LNCAP (cell line): ENCODE measurements at regions not wholly inside any gene's neighbourhood (a gene's known extent, or its start where the extent isn't known, plus 50 kb on each side); places are given as distances from the start of the nearest gene placed in this dataset.

ENCODE experiments used
- TF ChIP-seq, protein P1 (sequence below): fragments of 450-650 bp; IDR thresholded peaks from 2 replicates; pipeline ENCODE4 v1.5.1; 2017; ENCODE audit warnings: mild to moderate bottlenecking

DNA sequence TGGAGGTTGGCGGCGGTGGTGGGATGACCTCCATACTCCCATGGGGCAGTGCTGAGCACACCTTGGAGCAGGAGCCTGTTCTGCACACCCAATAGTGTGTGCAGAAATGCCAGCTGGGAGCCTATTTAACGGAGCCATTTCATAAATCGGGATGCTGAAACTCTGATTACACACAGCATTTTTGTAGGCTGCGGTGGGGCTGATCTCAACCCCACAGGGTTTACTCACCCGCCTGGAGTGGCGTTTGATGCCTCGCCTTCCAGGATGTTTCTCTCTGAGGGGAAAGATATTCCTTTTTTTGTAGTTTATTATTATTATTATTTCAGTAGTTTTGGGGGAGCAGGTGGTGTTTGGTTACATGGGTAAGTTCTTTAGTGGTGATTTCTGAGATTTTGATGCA lies 82.6 kb upstream of the WDR26 start:
- TF ChIP-seq, protein P1, sequence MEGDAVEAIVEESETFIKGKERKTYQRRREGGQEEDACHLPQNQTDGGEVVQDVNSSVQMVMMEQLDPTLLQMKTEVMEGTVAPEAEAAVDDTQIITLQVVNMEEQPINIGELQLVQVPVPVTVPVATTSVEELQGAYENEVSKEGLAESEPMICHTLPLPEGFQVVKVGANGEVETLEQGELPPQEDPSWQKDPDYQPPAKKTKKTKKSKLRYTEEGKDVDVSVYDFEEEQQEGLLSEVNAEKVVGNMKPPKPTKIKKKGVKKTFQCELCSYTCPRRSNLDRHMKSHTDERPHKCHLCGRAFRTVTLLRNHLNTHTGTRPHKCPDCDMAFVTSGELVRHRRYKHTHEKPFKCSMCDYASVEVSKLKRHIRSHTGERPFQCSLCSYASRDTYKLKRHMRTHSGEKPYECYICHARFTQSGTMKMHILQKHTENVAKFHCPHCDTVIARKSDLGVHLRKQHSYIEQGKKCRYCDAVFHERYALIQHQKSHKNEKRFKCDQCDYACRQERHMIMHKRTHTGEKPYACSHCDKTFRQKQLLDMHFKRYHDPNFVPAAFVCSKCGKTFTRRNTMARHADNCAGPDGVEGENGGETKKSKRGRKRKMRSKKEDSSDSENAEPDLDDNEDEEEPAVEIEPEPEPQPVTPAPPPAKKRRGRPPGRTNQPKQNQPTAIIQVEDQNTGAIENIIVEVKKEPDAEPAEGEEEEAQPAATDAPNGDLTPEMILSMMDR: no peak

DNA sequence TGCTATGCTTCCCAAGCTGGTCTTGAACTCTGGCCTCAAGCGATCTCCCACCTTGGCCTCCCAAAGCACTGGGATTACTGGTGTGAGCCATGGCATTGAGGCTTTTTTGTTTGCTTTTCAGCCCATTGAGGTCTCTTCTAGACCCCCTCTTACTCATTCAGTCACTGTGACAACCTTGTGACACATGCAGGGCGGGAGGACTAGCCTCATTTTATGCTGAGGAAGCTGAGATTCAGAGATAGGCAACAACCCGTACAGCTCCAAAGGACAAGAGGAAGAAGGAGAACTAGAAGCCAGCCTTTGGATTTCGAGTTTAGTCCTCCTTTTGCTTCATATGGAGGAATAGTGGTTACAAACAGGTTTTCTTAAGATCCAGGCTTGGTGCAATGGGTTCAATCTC lies 83.9 kb upstream of the WDR26 start:
- TF ChIP-seq, protein P1: no peak

DNA sequence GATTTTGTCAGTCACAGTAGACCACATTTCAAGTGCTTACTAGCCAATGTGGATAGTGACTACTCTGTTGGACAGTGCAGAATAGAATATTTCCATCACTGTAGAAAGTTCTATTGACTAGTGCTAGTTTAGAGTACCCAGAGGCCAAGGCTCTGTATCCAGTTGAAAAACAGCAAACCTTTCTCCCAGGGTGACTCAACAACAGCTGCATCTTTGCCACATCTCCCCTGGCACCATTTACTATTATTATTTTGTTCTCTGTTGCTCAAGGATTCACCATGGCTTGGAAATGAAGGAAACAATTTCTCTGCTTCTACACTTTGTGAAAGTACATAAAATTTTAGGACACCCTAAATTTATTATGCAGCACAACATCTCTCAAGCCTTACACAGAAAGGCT lies 85.3 kb upstream of the WDR26 start:
- TF ChIP-seq, protein P1: no peak

DNA sequence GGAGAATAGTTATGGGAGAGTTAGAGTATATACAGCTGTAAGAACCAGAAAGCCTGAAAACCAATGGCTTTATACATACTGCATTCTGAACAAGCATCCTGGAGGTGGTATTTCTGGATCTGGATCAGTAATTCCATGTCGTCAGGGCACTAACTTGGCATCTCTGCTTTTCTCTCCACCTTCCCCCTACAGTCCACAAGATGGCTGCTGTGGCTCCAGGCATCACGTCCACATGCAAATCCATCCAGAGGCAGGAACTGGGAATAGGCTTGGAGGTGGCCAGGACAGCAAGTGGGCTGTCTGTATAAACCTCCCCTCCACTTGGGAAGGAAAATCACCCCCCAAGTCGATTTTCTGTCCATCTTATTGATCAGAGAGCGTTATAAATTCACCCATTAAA lies 86.2 kb upstream of the WDR26 start:
- TF ChIP-seq, protein P1: no peak

DNA sequence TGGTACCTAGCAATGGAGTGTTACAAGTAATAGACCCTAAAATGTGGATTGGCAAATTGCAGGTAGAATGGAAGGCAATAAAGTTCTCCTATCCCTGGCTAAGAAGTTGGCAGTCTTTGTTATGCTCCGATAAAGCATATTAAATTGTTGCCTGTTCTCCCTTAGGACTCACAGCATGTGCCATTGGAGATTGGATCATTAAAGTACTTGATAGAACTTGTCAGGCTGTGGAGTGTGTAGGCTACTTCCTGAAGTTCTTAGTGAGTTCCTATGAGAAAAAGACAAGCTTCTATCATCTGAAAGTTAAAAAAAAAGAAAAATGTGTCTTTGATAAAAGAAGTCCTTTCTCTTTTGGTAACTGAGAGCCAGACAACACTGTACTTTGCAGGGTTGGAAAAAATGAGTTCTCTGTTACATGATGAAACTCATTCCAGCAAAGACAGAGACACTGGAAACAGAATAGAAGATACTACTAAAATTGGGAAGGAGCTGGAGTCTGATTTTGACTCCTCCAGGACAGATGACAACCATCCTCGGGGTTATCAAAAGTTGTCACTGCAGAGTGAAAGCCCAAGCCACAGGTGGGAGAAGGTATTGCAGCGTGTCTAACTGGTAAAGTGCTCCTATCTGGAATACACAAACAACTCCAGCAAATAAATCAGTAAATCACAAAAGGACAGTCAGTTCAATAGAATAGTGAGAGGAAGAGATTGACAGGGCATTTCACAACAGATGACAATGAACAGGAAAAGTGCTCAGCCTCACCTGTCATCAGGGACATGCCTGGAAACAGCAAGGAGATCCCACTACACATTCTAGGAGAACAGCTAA lies 87.5 kb upstream of the WDR26 start:
- TF ChIP-seq, protein P1: no peak

DNA sequence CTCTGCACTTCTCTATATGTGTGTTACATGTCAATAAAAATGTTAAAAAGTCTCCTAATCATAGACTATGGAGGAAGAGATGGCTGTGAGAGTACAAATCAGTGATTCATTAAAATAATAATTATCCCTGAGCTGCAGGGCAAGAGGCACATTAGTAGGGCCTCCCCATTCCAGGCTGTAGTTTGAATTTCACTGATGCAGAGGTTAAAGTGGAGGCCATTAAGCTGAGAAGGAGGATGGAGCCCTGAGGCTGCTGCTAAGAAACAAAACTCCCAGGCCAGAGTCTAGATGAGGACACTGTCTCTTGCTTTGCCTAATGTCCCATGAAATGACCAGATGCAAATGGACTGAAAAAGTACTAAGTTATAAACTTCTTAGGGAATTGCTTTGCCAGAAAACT lies 89.1 kb upstream of the WDR26 start:
- TF ChIP-seq, protein P1: no peak

DNA sequence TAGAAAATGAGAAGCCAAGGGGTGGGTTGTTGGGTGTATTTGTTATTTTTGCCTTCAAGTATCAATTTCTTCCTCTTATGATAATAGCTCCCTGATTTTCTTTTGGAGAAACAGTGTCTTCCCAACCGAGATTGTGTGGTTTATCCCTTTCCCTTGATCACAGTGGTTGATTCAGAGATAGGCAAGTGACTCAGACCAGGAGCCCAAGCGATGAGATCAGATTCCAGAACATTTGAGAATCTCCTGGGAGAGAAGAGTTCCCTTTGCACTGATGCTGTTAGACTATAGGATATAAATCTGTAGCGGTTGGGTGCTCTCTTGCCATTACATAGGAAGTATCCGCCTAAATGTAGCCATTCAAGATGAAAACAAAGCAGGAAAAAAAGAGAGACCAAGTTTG lies 90.1 kb upstream of the WDR26 start:
- TF ChIP-seq, protein P1: no peak
